ENCODE measurements at regions not wholly inside any gene's neighbourhood (a gene's known extent, or its start where the extent isn't known, plus 50 kb on each side); places are given as distances from the start of the nearest gene placed in this dataset.

GRCh38 chr1:190837888-190838287, 360.2 kb upstream of the BRINP3 start:
- DNase-seq: no peak
- Histone ChIP-seq H3K9me3 (ENCODE audit: control extremely low read depth in 1 of 5, control insufficient read depth in 4 of 5, insufficient read depth in 2 of 5, low read depth in 1 of 5, low read length in 4 of 5) (no peaks in the 10 kb centered on the region), H3K4me1 (ENCODE audit: control extremely low read depth in 1 of 4, control insufficient read depth in 4 of 4, insufficient read depth in 4 of 4, low read length in 3 of 4) (no peaks in the 10 kb centered on the region), H3K27me3 (replicated peaks in 2 of 5; ENCODE audit: control insufficient read depth in 4 of 5, insufficient read depth in 5 of 5, low read length in 4 of 5) (no peaks in the 10 kb centered on the region), H3K4me3 (ENCODE audit: control insufficient read depth in 1 of 7, extremely low read depth in 1 of 7, insufficient read depth in 4 of 7, low read depth in 2 of 7, low read length in 6 of 7) (no peak overlapping the region), H3K36me3 (ENCODE audit: control insufficient read depth in 4 of 4, insufficient read depth in 4 of 4, low read length in 3 of 4) (no peaks in the 10 kb centered on the region), H3K27ac (ENCODE audit: insufficient read depth in 1 of 2, low read depth in 1 of 2, low read length in 2 of 2, poor library complexity in 1 of 2, severe bottlenecking in 2 of 2) (peak overlapping the region in 1 of 2 experiments; percentile 38)
- POLR2A ChIA-PET: no interaction called here
- CTCF ChIA-PET: no interaction called here
- WGBS (ENCODE audit: insufficient coverage): 100% methylated on average over 2 of the region's 3 CpGs

- Histone ChIP-seq H3K9me3 (ENCODE audit: control extremely low read depth in 1 of 5, control insufficient read depth in 4 of 5, insufficient read depth in 2 of 5, low read depth in 1 of 5, low read length in 4 of 5) (no peaks in the 10 kb centered on the region), H3K27ac (ENCODE audit: insufficient read depth in 1 of 2, low read depth in 1 of 2, low read length in 2 of 2, poor library complexity in 1 of 2, severe bottlenecking in 2 of 2) (no peak overlapping the region), H3K36me3 (ENCODE audit: control insufficient read depth in 4 of 4, insufficient read depth in 4 of 4, low read length in 3 of 4) (no peaks in the 10 kb centered on the region), H3K27me3 (replicated peaks in 2 of 5; ENCODE audit: control insufficient read depth in 4 of 5, insufficient read depth in 5 of 5, low read length in 4 of 5) (no peaks in the 10 kb centered on the region), H3K4me1 (ENCODE audit: control extremely low read depth in 1 of 4, control insufficient read depth in 4 of 4, insufficient read depth in 4 of 4, low read length in 3 of 4) (no peaks in the 10 kb centered on the region), H3K4me3 (ENCODE audit: control insufficient read depth in 1 of 7, extremely low read depth in 1 of 7, insufficient read depth in 4 of 7, low read depth in 2 of 7, low read length in 6 of 7) (no peak overlapping the region)
- WGBS (ENCODE audit: insufficient coverage): 100% methylated on average over 2 of the region's 4 CpGs
- POLR2A ChIA-PET: no interaction called here
- CTCF ChIA-PET: no interaction called here
- no peak for DNase-seq
Measured at GRCh38 chr1:190847166-190847565, 369.5 kb upstream of the BRINP3 start.

DNA sequence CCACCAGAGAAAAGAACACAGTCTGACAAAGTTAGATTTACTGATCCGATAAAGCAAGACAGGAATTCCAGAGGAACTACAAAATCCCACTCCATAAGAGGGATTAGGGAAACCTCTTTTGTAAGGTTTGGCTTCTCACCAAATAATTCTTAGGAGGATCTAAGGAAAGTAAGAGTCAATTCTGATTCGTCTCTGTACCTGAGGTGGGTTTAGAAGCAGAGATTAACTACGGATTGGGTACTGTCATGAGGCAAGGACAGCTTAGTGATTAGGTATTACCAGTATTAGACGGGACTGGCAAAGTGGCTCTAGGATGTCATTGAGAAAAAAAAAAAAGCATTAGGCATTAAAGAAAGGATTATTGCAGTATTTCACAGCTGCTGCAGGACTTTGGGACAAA, 371.7 kb upstream of the BRINP3 start:
- H3K4me3 ChIP-seq (ENCODE audit: control insufficient read depth in 1 of 7, extremely low read depth in 1 of 7, insufficient read depth in 4 of 7, low read depth in 2 of 7, low read length in 6 of 7): no peak overlapping the region
- 90% methylated on average over 3 of the region's 4 CpGs for WGBS (ENCODE audit: insufficient coverage)
- H3K27ac ChIP-seq (ENCODE audit: insufficient read depth in 1 of 2, low read depth in 1 of 2, low read length in 2 of 2, poor library complexity in 1 of 2, severe bottlenecking in 2 of 2): no peak overlapping the region
- peaks cover 0 to under 1% (median 0%) of the 10 kb centered on the region in 5 experiments for H3K9me3 ChIP-seq (ENCODE audit: control extremely low read depth in 1 of 5, control insufficient read depth in 4 of 5, insufficient read depth in 2 of 5, low read depth in 1 of 5, low read length in 4 of 5)
- H3K36me3 ChIP-seq (ENCODE audit: control insufficient read depth in 4 of 4, insufficient read depth in 4 of 4, low read length in 3 of 4): no peaks in the 10 kb centered on the region
- H3K4me1 ChIP-seq (ENCODE audit: control extremely low read depth in 1 of 4, control insufficient read depth in 4 of 4, insufficient read depth in 4 of 4, low read length in 3 of 4): no peaks in the 10 kb centered on the region
- H3K27me3 ChIP-seq (replicated peaks in 2 of 5; ENCODE audit: control insufficient read depth in 4 of 5, insufficient read depth in 5 of 5, low read length in 4 of 5): no peaks in the 10 kb centered on the region
- no peak for DNase-seq
- ChIA-PET POLR2A (no interaction called here), CTCF (no interaction called here)

GRCh38 chr1:190852611-190853010, 374.9 kb upstream of the BRINP3 start:
- Histone ChIP-seq H3K36me3 (ENCODE audit: control insufficient read depth in 4 of 4, insufficient read depth in 4 of 4, low read length in 3 of 4) (no peaks in the 10 kb centered on the region), H3K4me1 (ENCODE audit: control extremely low read depth in 1 of 4, control insufficient read depth in 4 of 4, insufficient read depth in 4 of 4, low read length in 3 of 4) (no peaks in the 10 kb centered on the region), H3K4me3 (ENCODE audit: control insufficient read depth in 1 of 7, extremely low read depth in 1 of 7, insufficient read depth in 4 of 7, low read depth in 2 of 7, low read length in 6 of 7) (no peak overlapping the region), H3K9me3 (ENCODE audit: control extremely low read depth in 1 of 5, control insufficient read depth in 4 of 5, insufficient read depth in 2 of 5, low read depth in 1 of 5, low read length in 4 of 5) (peaks cover 0 to 2% (median 0%) of the 10 kb centered on the region in 5 experiments), H3K27ac (ENCODE audit: insufficient read depth in 1 of 2, low read depth in 1 of 2, low read length in 2 of 2, poor library complexity in 1 of 2, severe bottlenecking in 2 of 2) (no peak overlapping the region), H3K27me3 (replicated peaks in 2 of 5; ENCODE audit: control insufficient read depth in 4 of 5, insufficient read depth in 5 of 5, low read length in 4 of 5) (no peaks in the 10 kb centered on the region)
- POLR2A ChIA-PET: no interaction called here
- WGBS (ENCODE audit: insufficient coverage): 83% methylated on average over 1 of the region's 2 CpGs
- no peak for DNase-seq
- CTCF ChIA-PET: no interaction called here

- H3K27ac ChIP-seq (ENCODE audit: insufficient read depth in 1 of 2, low read depth in 1 of 2, low read length in 2 of 2, poor library complexity in 1 of 2, severe bottlenecking in 2 of 2): no peak overlapping the region
- peaks cover 0 to 3% (median 0%) of the 10 kb centered on the region in 5 experiments for H3K9me3 ChIP-seq (ENCODE audit: control extremely low read depth in 1 of 5, control insufficient read depth in 4 of 5, insufficient read depth in 2 of 5, low read depth in 1 of 5, low read length in 4 of 5)
- H3K27me3 ChIP-seq (replicated peaks in 2 of 5; ENCODE audit: control insufficient read depth in 4 of 5, insufficient read depth in 5 of 5, low read length in 4 of 5): no peaks in the 10 kb centered on the region
- H3K4me1 ChIP-seq (ENCODE audit: control extremely low read depth in 1 of 4, control insufficient read depth in 4 of 4, insufficient read depth in 4 of 4, low read length in 3 of 4): no peaks in the 10 kb centered on the region
- WGBS (ENCODE audit: insufficient coverage): 100% methylated on average over 2 of the region's 2 CpGs
- no peak overlapping the region for H3K4me3 ChIP-seq (ENCODE audit: control insufficient read depth in 1 of 7, extremely low read depth in 1 of 7, insufficient read depth in 4 of 7, low read depth in 2 of 7, low read length in 6 of 7)
- POLR2A ChIA-PET: no interaction called here
- no peak for DNase-seq
- CTCF ChIA-PET: no interaction called here
- H3K36me3 ChIP-seq (ENCODE audit: control insufficient read depth in 4 of 4, insufficient read depth in 4 of 4, low read length in 3 of 4): no peaks in the 10 kb centered on the region
Measured at GRCh38 chr1:190858140-190858539, 380.5 kb upstream of the BRINP3 start.

GRCh38 chr1:190864013-190864641, 386.5 kb upstream of the BRINP3 start:
- WGBS (ENCODE audit: insufficient coverage): 85% methylated on average over 3 of the region's 3 CpGs
- ChIA-PET CTCF (no interaction called here), POLR2A (no interaction called here)
- no peak for DNase-seq
- no peaks in the 10 kb centered on the region for H3K9me3 ChIP-seq (ENCODE audit: control extremely low read depth in 1 of 5, control insufficient read depth in 4 of 5, insufficient read depth in 2 of 5, low read depth in 1 of 5, low read length in 4 of 5)
- H3K4me3 ChIP-seq (ENCODE audit: control insufficient read depth in 1 of 7, extremely low read depth in 1 of 7, insufficient read depth in 4 of 7, low read depth in 2 of 7, low read length in 6 of 7): no peak overlapping the region
- no peaks in the 10 kb centered on the region for H3K36me3 ChIP-seq (ENCODE audit: control insufficient read depth in 4 of 4, insufficient read depth in 4 of 4, low read length in 3 of 4)
- no peak overlapping the region for H3K27ac ChIP-seq (ENCODE audit: insufficient read depth in 1 of 2, low read depth in 1 of 2, low read length in 2 of 2, poor library complexity in 1 of 2, severe bottlenecking in 2 of 2)
- H3K27me3 ChIP-seq (replicated peaks in 2 of 5; ENCODE audit: control insufficient read depth in 4 of 5, insufficient read depth in 5 of 5, low read length in 4 of 5): no peaks in the 10 kb centered on the region
- no peaks in the 10 kb centered on the region for H3K4me1 ChIP-seq (ENCODE audit: control extremely low read depth in 1 of 4, control insufficient read depth in 4 of 4, insufficient read depth in 4 of 4, low read length in 3 of 4)

DNA sequence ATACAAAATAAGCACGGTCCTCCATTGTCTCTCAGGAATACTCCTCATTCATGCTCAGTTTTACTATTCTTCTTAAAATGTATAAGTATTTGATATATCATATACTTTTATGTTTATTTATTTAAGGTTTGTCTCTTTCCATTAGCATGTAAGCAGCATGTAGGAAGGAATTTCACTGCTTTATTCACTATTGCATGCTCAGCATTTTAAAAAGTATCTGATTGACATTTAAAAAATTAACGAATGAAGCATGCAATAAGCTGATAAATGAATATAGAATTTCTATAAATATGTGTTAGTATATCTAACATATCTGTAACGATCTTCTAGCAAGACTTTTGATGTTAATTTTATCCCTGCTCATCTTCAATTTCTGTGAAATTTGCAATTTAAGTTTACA, 402.7 kb upstream of the BRINP3 start:
- no CpG with 5 or more reads among the region's 3 CpGs for WGBS (ENCODE audit: insufficient coverage)

More for the DNA sequence above, 402.7 kb upstream of the BRINP3 start:
- Histone ChIP-seq H3K9me3 (ENCODE audit: control extremely low read depth in 1 of 5, control insufficient read depth in 4 of 5, insufficient read depth in 2 of 5, low read depth in 1 of 5, low read length in 4 of 5) (no peaks in the 10 kb centered on the region), H3K27ac (ENCODE audit: insufficient read depth in 1 of 2, low read depth in 1 of 2, low read length in 2 of 2, poor library complexity in 1 of 2, severe bottlenecking in 2 of 2) (no peak overlapping the region), H3K27me3 (replicated peaks in 2 of 5; ENCODE audit: control insufficient read depth in 4 of 5, insufficient read depth in 5 of 5, low read length in 4 of 5) (no peaks in the 10 kb centered on the region), H3K4me3 (ENCODE audit: control insufficient read depth in 1 of 7, extremely low read depth in 1 of 7, insufficient read depth in 4 of 7, low read depth in 2 of 7, low read length in 6 of 7) (no peak overlapping the region), H3K4me1 (ENCODE audit: control extremely low read depth in 1 of 4, control insufficient read depth in 4 of 4, insufficient read depth in 4 of 4, low read length in 3 of 4) (no peaks in the 10 kb centered on the region), H3K36me3 (ENCODE audit: control insufficient read depth in 4 of 4, insufficient read depth in 4 of 4, low read length in 3 of 4) (no peaks in the 10 kb centered on the region)
- POLR2A ChIA-PET: interaction anchor here (0.6 kb wide), 1 partner anchor 123 kb away, joined by 3 read pairs; no protein-coding TSS in a partner anchor
- DNase-seq: no peak
- CTCF ChIA-PET: no interaction called here
